Heart right ventricle (tissue), 16 donors: ENCODE measurements at regions not wholly inside any gene's neighbourhood (a gene's known extent, or its start where the extent isn't known, plus 50 kb on each side); places are given as distances from the start of the nearest gene placed in this dataset.

Experiments
- ATAC-seq, 8 donors: fragments of 200-7000 bp; cut with Tn5 transposase; one replicate each; pipeline ENCODE4 v1.9.1; 2020; ENCODE audit warnings: mild to moderate bottlenecking in 8 of 8, moderate library complexity in 8 of 8, moderate number of reproducible peaks in 1 of 8
- DNase-seq, 2 donors: peaks; one replicate each; pipeline ENCODE4 v3.0.0-alpha.2; 2020
- H3K27ac ChIP-seq, 10 donors: fragments of 200-600 bp; sonication (generic) in 2 of 10; one replicate each; pipeline versions ENCODE4 v1.5.0 to v1.8.0; 2020 to 2022; ENCODE audit warnings: mild to moderate bottlenecking in 3 of 10
- H3K27me3 ChIP-seq, 7 donors: fragments of 200-600 bp; one replicate each; pipeline ENCODE4 v1.8.0; 2021 to 2022; ENCODE audit warnings: mild to moderate bottlenecking in 2 of 7
- H3K36me3 ChIP-seq, 9 donors: fragments of 200-600 bp; sonication (generic) in 1 of 9; one replicate each; pipeline versions ENCODE4 v1.5.0 to v1.8.0; 2020 to 2022; ENCODE audit warnings: mild to moderate bottlenecking in 2 of 9
- H3K4me1 ChIP-seq, 9 donors: fragments of 200-600 bp; sonication (generic) in 1 of 9; one replicate each; pipeline versions ENCODE4 v1.5.0 to v1.8.0; 2020 to 2022; ENCODE audit warnings: mild to moderate bottlenecking in 4 of 9
- H3K4me3 ChIP-seq, 10 donors: fragments of 200-600 bp; sonication (generic) in 2 of 10; one replicate each; pipeline versions ENCODE4 v1.5.0 to v1.8.0; 2020 to 2022; ENCODE audit warnings: mild to moderate bottlenecking in 7 of 10, moderate library complexity in 2 of 10
- H3K9me3 ChIP-seq, 11 donors: fragments of 200-600 bp in 10 of 11; sonication (generic) in 2 of 11; one replicate each; pipeline versions ENCODE4 v1.5.0 to v1.8.0; 2013 to 2022; ENCODE audit warnings: mild to moderate bottlenecking in 2 of 11, control low read depth in 1 of 11, moderate library complexity in 1 of 11
- CTCF ChIP-seq, 9 donors: fragments of 200-600 bp; sonication (generic) in 2 of 9; IDR thresholded peaks; one replicate each; pipeline versions ENCODE4 v1.5.0 to v1.8.0; 2021 to 2022; ENCODE audit warnings: antibody characterized with exemption in 9 of 9, mild to moderate bottlenecking in 5 of 9, moderate library complexity in 1 of 9
- WGBS, 2 donors: extraction: QIAGEN DNeasy Blood & Tissue Kit; methylation state at CpG; one replicate each; pipeline ENCODE4 v1.1.7; 2013; ENCODE audit warnings: inconsistent platforms in 1 of 2; 5-methylcytosine and 5-hydroxymethylcytosine counted together
- intact Hi-C, 10 donors: fragments of 100-400 bp; cut with DNase I; formaldehyde crosslinking; loops; one replicate each; pipeline versions ENCODE4 v1.11.1 to v1.14.2; 2022
- donor health status: Arrhythmogenic right ventricular cardiomyopathy.
- donor health status: ischemic (EF 13 %, LVEDD 7.1; RV severe dilation, severe dysfunction).
- donor health status: healthy with polysubstance abuse.
- donor health status: DM: no; HTN: yes; CAD: no.
- donor health status: DM: no; HTN: no; CAD: no.
- donor health status: ischemic (EF 25% LVEDD 6.9; RV normal size, moderate dysfunction).
- donor health status: ischemic (EF 25% LVEDD 5.7; RV mildly dilated, moderate dysfunction).
- donor health status: healthy.
- donor health status: DM: yes; HTN: yes; CAD: no.
- donor health status: Ischemic cardiomyopathy.
- donor health status: ischemic (EF 35%, LVEDD 5.7; RV mildly dilated, moderate dysfunction).
- donor health status: nonischemic (EF 11% LVEDD 7.7; RV severe dilation, severe dysfunction).
- donor health status: DM: yes; HTN: yes; CAD: no.
- donor health status: PGD.
- donor health status: ischemic (EF 29% LVEDD 5.4; RV normal size, mild dysfunction).
- donor health status: nonischemic (EF 23%, LVEDD 6.1; RV moderate dilation, normal function).

DNA sequence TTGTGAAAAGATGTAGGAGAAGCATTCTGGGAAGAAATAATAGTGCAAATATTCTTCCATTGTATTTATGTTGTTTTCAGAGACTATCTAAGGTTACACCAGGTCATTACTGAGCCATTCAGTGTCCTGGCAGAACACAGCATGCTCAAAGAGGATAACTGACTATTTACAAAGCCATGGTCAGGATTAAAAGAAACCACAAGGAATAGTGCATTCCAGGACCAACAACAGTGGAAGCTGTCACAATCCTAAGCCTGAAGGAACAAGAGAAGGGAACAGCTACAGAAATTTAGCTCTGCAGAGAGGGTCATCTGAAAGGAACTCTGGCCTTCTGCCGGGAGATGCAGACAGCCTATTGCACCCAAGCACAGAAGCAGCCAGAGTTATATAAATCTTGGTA, 116.7 kb downstream of the DSC3 start:
- intact Hi-C loops = no loop called here
- 86 to 93% methylated on average over 1 of the region's 1 CpG for WGBS, 2 donors
- H3K9me3 ChIP-seq = no peaks in the 10 kb centered on the region

DNA sequence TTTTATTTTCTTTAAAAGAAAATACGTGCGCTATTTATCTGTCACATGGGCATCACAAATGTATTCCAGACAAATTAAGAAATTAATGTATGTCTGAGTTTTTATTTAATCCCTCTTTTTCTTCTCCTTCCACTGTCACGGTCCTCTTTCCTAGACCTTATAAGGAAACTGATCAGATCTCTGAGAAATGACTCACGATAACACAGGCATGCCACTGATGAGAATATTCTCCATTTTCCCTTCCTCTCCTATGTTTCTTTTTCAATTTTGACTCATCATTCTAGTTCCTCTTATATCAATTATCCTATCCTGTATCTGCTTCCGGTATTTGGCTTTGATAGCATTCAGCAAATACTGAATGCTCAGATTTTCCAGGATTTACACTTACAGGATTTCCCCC, 121.8 kb downstream of the DSC3 start:
- H3K27me3 ChIP-seq = no peaks in the 10 kb centered on the region
- intact Hi-C loops = no loop called here
- no peaks in the 10 kb centered on the region for H3K9me3 ChIP-seq
- ATAC-seq = no peak
- WGBS, 2 donors = 77 to 86% methylated on average over 5 of the region's 5 CpGs
- no peak overlapping the region for H3K27ac ChIP-seq
- H3K4me3 ChIP-seq = no peak overlapping the region
- H3K36me3 ChIP-seq = no peaks in the 10 kb centered on the region
- DNase-seq = no peak
- TF ChIP-seq CTCF (IDR thresholded peaks at IDR 0.05) = no peak
- peaks cover 0 to 4% (median 0%) of the 10 kb centered on the region in 9 donors for H3K4me1 ChIP-seq

More for the DNA sequence above, 116.7 kb downstream of the DSC3 start:
- TF ChIP-seq CTCF (IDR thresholded peaks at IDR 0.05) = no peak
- no peak for ATAC-seq
- Histone ChIP-seq H3K27ac (no peak overlapping the region), H3K4me3 (no peak overlapping the region), H3K27me3 (no peaks in the 10 kb centered on the region), H3K36me3 (no peaks in the 10 kb centered on the region), H3K4me1 (peaks cover 0 to 7% (median 0%) of the 10 kb centered on the region in 9 donors)
- no peak for DNase-seq

DNA sequence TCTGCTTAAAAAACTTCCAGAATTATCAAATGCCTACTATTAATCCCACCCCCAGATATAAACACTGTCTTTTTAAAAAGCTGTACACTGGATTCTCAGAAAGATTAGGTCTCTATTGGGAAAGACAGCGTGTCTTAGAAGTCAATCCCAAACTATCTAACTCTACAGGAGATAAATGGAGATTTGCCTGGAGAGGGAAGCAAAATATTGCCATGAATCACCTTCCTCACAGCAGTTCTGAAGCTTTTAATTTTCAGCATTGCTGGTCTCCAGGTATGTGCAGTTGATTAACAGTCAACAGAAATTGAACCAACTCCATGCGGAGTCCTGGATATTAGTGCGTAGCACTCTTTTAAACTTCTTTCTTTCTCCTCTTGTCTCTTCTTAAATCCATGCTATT, 122.2 kb downstream of the DSC3 start:
- WGBS, 2 donors = 79% methylated on average over 3 of the region's 3 CpGs
- DNase-seq = no peak
- intact Hi-C loops = no loop called here
- TF ChIP-seq CTCF (IDR thresholded peaks at IDR 0.05) = no peak
- no peaks in the 10 kb centered on the region for H3K9me3 ChIP-seq
- no peak overlapping the region for H3K27ac ChIP-seq
- no peak for ATAC-seq
- H3K4me1 ChIP-seq = peaks cover 0 to under 1% (median 0%) of the 10 kb centered on the region in 9 donors
- no peaks in the 10 kb centered on the region for H3K27me3 ChIP-seq
- no peaks in the 10 kb centered on the region for H3K36me3 ChIP-seq
- no peak overlapping the region for H3K4me3 ChIP-seq

DNA sequence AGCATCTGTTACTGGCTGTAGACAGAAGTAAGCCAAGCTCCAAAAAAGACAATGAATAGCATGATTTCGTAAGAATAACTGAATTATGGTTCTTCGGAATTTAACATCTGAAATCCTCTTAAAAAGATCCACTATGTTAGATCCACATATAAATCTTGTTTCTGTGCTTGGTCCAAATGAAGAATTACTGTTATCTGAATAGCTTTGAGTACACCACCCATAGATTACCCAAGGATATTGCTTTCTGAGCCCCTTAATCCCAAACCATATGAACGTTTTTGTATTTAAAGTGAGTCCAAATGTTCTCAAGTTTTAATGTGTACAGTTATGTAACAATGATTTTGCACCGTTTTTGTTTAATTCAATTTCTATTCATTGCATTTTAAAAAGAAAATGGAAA, 124.9 kb downstream of the DSC3 start:
- intact Hi-C loops = no loop called here
- WGBS, 2 donors = 68 to 72% methylated on average over 4 of the region's 4 CpGs
- Histone ChIP-seq H3K9me3 (no peaks in the 10 kb centered on the region), H3K27ac (no peak overlapping the region), H3K36me3 (no peaks in the 10 kb centered on the region), H3K4me3 (no peak overlapping the region), H3K4me1 (no peaks in the 10 kb centered on the region), H3K27me3 (no peaks in the 10 kb centered on the region)
- ATAC-seq (no peak), DNase-seq (no peak)
- TF ChIP-seq CTCF (IDR thresholded peaks at IDR 0.05) = no peak
